GM08714 (cell line): ENCODE measurements at regions not wholly inside any gene's neighbourhood (a gene's known extent, or its start where the extent isn't known, plus 50 kb on each side); places are given as distances from the start of the nearest gene placed in this dataset.

Experiments
- H3K4me3 ChIP-seq: fragments of 200-500 bp; sonication (Bioruptor generic); 2 replicates; pipeline ENCODE4 v1.5.1; 2014; ENCODE audit warnings: mild to moderate bottlenecking, low read length, inconsistent platforms
- ZNF274 ChIP-seq: IDR thresholded peaks from 2 replicates; pipeline ENCODE4 v1.6.1; 2012; ENCODE audit warnings: mild to moderate bottlenecking, low read depth, low read length

DNA sequence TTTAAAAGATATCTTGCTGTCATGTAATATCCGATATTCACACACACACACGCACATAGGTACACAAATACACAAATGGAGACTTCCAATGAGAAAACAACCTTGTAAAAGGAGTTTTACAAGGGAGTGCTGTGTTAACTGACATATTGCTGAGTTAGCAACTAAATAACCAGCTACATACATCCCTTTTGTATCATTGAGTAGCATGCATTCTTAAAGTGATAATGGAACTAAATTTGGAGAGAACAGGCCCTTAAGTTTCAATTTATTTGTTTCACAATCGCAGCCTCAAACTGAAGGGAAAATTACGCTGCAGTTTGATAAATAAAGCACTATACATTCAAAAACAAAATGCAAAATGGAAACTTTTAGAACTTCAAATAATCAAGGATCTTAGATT is 1046.0 kb upstream of the NR2F2 start:
- H3K4me3 ChIP-seq = no peak overlapping the region
- no peak for TF ChIP-seq ZNF274

DNA sequence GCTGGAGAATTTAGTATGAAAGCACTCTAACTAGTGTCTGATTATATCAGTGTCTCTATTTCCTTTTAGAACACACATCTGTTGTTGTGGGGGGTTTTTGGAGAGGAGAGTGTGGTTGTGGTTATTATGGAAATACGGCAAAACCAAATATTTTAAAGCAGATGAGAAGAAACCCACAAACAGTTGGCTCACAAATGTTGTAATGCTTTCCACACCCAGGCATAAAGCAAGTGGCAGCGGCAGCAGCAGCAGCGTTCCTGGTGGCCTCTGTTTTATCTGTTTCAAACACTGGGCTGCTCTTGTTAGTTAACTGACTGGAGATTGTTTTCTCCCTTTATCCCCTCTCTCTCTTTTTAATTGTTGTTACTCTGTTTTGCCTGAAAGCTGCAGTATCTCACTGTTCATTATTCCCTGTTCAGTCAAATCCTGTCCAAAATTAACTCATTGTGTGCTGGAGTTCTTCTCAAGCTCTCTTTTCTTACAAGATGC is 1045.5 kb upstream of the NR2F2 start:
- no peak overlapping the region for H3K4me3 ChIP-seq

DNA sequence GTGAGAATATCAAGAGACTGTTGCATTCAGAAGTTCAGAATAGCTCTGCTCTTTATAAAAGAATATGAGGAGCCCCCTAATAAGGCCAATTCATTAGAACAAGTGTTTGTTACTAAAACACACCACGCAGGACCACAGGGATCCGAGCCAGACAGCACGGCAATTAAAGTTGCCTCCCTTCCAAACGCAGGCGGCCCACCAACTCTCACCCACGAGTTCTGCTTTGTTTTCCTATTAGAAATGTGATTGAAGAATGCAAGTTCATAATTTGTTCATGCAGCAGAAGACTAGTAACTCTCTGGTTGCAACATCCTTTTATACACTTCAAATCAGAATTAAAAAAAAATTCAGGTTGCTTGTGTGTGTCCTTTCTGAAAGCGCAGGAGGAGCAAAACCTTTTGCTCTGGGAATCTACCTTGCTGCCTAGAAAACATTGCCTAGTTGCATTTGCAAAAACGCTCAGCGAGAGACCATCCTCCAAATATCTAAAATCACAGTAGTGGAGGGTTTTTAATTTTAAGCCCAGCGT is 1044.1 kb upstream of the NR2F2 start:
- H3K4me3 ChIP-seq = no peak overlapping the region
- TF ChIP-seq ZNF274 = no peak

More for the DNA sequence above, 1045.5 kb upstream of the NR2F2 start:
- no peak for TF ChIP-seq ZNF274

DNA sequence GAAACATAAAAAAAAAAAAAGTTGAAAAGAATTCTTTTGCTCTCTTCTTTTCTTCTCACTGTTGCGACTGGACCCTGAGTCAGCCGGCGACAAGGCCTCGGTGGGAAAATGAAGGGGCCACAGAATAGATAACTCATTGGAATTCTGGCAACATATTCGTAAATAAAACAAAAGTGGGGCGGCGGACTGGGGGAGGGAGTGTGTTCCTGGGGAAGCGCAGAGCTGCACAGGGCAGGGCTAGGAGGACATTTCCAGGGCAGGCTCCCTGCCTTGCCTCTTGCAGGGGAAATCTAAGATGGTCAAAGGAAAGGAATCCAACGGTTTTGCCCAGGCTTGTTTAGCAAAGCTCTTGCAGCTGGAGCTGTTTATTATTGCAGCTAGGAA is 1042.8 kb upstream of the NR2F2 start:
- H3K4me3 ChIP-seq = no peak overlapping the region
- TF ChIP-seq ZNF274 = no peak

DNA sequence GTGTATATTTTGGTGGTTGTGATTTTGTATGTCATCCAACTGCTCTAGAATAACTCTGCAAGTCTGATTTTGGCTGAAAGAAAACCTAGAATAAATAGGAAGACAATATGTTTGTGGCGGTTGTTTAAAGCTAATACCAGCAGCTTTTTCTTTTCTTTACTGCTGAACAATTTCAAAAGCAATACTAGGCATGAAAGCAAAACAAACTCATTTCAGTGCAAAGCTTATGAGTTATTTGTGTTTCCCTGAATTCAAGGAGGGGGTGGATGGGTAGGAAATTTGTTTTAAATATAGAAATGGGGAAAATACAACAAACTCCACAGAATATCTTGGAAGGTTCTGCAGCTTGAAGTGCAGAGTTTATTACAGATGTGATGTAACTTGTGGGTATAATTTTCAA is 1041.9 kb upstream of the NR2F2 start:
- TF ChIP-seq ZNF274 = no peak
- H3K4me3 ChIP-seq = no peak overlapping the region

DNA sequence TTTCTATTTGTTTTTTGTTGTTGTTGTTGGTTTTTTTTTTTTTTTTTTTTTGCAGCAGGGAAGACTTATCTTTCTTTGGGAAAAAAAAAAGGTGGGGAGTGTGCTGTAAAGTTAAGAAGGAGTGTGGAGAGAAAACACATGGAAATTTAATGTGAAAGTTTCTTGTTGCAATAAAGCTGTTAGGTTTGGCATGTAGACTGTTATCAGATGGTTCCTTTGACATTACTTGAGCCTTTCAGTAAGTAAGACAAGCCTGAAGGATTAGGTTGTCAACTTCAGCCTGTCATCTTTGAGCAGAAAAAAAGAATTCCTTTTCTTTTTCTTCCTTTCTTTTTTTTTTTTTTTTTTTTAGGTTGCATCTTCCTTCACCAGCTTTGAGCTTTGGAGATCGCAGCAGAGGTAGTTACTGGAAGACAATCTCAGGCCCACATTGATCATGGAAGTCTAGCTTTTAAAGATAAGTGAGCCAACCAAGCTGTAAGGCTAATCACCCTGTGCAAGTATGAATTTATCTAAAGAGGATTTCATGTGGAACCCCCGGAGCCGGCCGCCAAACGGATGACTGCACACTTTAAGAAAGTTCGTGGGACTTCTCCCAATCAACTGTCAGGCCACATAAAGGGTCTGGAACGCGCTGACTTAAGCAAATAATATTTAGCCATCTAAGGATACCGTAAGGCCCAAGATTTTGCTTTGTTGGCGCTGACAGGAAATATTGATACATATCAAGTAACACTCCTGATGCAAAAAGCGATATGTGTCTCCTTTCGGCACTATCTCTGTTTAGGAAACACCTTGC is 1040.1 kb upstream of the NR2F2 start:
- no peak overlapping the region for H3K4me3 ChIP-seq
- no peak for TF ChIP-seq ZNF274

DNA sequence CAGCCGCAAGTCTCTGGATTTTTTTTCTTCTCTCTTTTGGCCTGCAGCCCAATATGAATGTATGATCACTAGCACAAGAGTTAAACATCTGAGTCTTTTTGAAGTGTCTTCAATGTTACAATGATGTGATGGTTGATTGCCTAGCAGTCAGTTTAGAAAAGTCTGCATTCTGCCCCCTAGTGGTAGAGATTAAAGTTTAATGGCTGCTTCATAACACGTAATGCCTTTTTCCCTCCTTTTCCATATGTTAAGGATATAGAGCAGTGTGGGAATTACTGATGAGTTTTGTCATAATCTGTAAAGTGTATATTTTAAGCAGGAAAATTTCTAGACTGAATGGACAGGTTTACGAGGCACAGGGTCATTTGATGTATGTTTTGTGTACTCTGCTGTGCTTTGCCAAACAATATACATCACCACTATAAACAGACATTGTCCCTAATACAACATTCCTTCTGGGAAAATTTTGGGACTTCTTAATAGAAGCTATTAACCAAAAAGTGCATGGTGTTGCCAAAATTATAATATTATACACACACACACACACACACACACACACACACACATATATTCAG is 1038.5 kb upstream of the NR2F2 start:
- H3K4me3 ChIP-seq = no peak overlapping the region
- no peak for TF ChIP-seq ZNF274

DNA sequence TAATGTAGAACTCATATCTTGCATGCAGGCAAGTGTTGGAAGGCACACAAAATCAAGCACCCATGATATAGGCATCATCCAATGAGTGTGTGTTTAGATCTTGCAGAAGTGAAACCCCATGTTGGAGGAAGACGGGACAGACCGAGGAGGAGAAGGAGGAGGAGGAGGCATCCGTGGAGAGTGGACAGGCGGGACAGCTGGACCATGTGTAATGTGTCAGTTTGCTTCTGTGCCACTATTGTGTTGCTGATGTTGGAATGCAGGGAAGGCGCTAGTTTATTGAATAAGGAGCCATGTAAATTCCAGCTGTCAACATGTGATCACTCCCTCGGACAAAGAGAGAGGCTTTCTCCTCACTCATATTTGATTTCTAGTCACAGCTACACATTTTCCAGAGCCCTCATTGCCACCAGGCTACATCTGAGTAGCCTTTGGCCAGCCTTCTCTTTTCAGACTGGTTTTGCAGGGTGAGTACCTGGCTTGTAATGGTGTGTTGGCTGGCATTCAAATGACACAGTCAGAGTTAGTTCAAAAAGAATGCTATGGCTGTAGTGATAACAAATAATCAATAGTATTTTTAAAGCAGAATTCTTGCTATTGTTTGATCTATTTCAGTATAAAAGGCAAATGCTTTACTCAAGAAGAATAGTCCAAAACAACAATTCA is 1037.6 kb upstream of the NR2F2 start:
- no peak for TF ChIP-seq ZNF274
- H3K4me3 ChIP-seq = no peak overlapping the region

DNA sequence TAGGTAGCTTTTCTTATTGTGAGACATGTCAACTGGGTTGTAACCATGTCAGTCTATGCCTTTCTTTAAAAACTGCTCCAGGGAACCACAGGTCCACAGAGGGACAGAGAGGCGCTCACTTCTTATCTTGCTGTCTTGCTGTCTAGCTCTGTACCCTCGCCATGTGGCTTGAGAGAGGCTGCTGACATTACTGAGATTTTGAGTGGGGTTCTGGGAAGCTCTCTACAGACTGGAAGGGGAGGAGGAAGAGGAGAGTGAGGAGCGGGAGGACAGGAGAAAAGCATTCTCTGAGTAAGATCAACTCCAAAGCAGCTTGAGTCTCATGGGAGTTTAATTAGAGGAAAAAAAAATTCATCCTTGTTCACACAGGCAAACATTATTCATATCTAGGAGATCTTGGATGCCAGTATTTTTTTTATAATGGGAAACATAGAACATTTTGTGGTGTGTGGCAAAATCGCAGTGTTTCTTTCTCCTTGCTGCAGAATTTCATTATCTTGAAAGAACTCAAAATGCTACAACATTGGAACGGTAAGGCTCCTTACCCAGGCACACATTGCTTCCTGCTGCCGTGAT is 1037.0 kb upstream of the NR2F2 start:
- no peak overlapping the region for H3K4me3 ChIP-seq
- TF ChIP-seq ZNF274 = no peak

DNA sequence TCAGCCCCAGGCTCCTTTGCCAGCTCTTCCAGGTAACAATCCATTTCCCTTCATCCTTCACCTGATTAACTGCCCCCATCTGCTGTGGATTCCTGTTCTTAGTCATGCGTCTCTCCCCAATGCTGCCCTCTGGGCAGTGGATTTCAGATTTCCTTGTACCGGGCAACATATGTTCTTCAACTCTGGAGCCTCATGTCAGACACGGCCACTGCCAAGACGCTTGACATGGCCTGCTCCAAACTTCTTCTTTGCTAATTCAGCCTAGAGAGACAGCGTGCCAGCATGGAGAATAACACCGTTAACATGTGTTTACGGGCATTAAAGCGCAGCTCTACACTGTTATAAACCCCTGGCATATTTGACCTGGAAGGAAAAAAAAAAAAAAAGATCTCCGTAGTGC is 1035.1 kb upstream of the NR2F2 start:
- no peak overlapping the region for H3K4me3 ChIP-seq
- no peak for TF ChIP-seq ZNF274

DNA sequence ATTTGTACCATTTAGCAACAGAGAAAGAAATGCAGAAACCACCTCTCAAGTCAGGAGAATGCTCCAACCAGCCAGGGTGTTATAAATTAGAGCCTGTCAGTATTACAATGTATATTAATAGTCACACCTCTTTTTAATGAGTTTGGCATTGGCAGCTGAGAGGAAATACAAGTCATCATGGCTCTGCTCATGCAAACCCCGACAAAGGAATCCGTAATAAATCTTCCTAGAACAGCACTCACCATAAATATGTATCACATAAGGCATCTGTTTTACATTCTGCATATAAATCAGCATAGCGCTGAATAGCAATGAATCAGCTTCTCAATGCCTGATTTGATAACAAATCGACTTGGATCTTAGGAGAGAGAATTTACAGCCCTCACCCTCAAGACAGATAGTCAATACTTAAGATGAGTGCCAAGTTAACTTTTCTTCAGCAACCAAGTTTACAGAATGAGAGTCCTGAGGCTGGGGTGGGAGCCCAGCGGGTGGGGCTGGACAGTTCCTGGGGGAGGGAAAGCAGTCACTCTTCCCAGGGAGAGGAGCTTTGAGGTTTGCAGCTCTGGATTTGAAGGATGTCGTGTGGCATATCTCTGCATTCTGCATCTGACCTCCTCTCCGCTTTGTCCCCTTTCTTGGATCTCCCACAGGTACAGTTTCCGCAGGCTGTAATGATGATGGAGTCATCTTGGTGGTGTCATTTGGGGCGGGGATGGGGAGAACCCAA is 1034.4 kb upstream of the NR2F2 start:
- H3K4me3 ChIP-seq = no peak overlapping the region
- TF ChIP-seq ZNF274 = no peak

DNA sequence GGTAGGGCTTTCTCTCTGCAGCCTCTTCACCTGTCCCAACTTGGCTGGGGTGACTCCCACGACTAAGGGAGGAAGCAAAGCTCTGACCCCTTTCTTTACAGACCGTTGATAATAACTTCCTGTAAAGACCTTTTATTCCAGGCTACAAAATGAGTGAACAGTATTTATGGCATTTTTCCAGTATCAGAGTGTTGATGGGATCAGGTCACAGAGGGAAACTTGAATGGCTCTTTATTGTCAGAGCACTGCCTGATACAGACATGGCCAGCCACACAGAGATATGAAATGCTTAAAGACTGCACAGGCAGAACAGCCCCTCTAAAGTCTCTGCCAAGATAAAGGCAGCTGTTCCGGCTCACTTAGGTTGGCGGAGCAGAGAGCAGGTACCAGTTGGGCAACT is 1033.9 kb upstream of the NR2F2 start:
- TF ChIP-seq ZNF274 = no peak
- no peak overlapping the region for H3K4me3 ChIP-seq

DNA sequence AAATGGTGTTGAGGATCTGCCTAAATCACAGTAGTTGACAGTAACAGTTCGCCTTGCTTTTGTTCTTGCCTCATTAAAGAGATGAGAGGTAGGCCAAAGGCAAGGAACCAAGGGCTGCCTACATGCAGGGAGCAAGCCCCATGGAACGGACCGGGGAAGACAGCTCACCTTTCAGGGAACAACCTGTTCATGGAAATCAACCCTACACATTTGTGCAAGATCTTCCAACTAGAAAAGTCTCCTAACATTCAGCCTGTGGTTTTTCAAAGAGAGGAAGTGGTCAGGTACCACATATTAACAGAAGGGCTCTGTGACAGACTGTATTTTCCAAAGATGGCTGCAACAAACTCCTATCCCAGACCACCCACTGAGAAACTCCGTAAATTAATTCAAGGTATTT is 1031.8 kb upstream of the NR2F2 start:
- H3K4me3 ChIP-seq = no peak overlapping the region
- no peak for TF ChIP-seq ZNF274

DNA sequence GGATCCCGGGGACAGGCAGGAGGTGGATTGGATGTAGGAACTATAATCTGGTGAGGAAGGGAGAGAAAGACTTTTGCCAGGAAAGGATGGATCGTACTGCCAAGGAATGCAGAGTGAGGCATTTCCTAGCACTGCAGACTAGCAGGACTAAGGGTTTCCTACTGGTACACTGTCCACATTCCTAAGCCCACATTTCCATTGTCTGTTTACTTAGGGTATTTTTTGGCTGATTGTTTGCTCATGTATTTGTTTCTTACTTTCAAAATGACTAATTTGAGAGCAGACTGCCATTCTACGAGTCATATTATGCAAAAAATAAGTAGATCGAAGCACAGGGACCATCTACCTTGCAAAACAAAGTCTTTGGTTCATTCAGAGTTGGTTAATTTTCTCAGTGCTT is 1029.5 kb upstream of the NR2F2 start:
- no peak overlapping the region for H3K4me3 ChIP-seq
- TF ChIP-seq ZNF274 = no peak

DNA sequence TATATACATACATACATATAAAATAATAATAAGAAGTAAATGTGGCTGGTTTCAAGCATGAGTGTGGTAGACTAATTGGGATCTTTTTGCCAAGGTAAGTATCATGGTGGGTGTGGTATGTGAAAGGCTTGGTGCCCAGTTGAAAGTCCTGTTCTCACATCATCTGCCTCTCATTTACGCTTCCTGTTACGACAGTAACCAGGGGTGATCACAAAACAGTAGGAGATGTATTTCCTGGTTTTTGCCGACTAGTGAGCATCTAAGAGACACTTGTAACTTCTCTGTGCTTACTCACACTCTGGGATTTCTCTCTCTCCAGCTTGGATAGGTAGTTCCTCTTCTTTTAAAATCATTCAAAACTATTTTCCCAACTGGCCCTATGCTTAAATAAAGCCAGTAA is 1028.3 kb upstream of the NR2F2 start:
- TF ChIP-seq ZNF274 = no peak

More for the DNA sequence above, 1028.3 kb upstream of the NR2F2 start:
- H3K4me3 ChIP-seq = no peak overlapping the region
